Tibial nerve (tissue), 3 donors: ENCODE measurements at regions not wholly inside any gene's neighbourhood (a gene's known extent, or its start where the extent isn't known, plus 50 kb on each side); places are given as distances from the start of the nearest gene placed in this dataset.

Experiments used
- POLR2A ChIP-seq, 2 donors: fragments of 450-650 bp; IDR thresholded peaks; one replicate each; pipeline ENCODE4 v1.6.1; 2017; ENCODE audit warnings: antibody characterized with exemption in 2 of 2, mild to moderate bottlenecking in 2 of 2, moderate library complexity in 2 of 2
- TF ChIP-seq, protein P1 (sequence below), 5 experiments: fragments of 200-600 bp in 3 of 5; fragments of 450-650 bp in 2 of 5; sonication (generic) in 3 of 5; IDR thresholded peaks; one replicate each; pipeline ENCODE4 v1.5.1; 2016 to 2019; ENCODE audit warnings: antibody characterized with exemption in 5 of 5, mild to moderate bottlenecking in 3 of 5, moderate library complexity in 2 of 5

- TF ChIP-seq, protein P1, sequence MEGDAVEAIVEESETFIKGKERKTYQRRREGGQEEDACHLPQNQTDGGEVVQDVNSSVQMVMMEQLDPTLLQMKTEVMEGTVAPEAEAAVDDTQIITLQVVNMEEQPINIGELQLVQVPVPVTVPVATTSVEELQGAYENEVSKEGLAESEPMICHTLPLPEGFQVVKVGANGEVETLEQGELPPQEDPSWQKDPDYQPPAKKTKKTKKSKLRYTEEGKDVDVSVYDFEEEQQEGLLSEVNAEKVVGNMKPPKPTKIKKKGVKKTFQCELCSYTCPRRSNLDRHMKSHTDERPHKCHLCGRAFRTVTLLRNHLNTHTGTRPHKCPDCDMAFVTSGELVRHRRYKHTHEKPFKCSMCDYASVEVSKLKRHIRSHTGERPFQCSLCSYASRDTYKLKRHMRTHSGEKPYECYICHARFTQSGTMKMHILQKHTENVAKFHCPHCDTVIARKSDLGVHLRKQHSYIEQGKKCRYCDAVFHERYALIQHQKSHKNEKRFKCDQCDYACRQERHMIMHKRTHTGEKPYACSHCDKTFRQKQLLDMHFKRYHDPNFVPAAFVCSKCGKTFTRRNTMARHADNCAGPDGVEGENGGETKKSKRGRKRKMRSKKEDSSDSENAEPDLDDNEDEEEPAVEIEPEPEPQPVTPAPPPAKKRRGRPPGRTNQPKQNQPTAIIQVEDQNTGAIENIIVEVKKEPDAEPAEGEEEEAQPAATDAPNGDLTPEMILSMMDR (IDR thresholded peaks at IDR 0.05) = no peak
- no peak for TF ChIP-seq POLR2A (IDR thresholded peaks at IDR 0.05)
Observed at GRCh38 chr1:105180789-105181188, 1431.1 kb downstream of the AMY1C start.
